MM.1S (cell line): ENCODE measurements at regions not wholly inside any gene's neighbourhood (a gene's known extent, or its start where the extent isn't known, plus 50 kb on each side); places are given as distances from the start of the nearest gene placed in this dataset.
"Not testable (repeated sequence)": the region's sequence is repeated elsewhere in the genome, so short reads cannot be mapped to it uniquely, and the experiment has no call there.

Experiments used
- DNase-seq: peaks from one replicate; pipeline ENCODE4 v3.0.0-alpha.2; 2015
- H2AFZ ChIP-seq: fragments of 300-600 bp; sonication (generic); 2 replicates; pipeline ENCODE4 v1.6.0; 2016; ENCODE audit warnings: antibody characterized with exemption, low read length
- H3F3A ChIP-seq: fragments of 300-600 bp; sonication (generic); 2 replicates; pipeline ENCODE4 v1.6.1; 2016; ENCODE audit warnings: mild to moderate bottlenecking, antibody characterized with exemption, low read length, moderate library complexity, mixed read lengths; ENCODE audit not compliant: insufficient read depth
- H3K27ac ChIP-seq: fragments of 300-600 bp; sonication (generic); 2 replicates; pipeline ENCODE4 v1.5.1; 2016; ENCODE audit warnings: mild to moderate bottlenecking, low read length
- H3K27me3 ChIP-seq: fragments of 300-600 bp; sonication (generic); replicated peaks from 2 replicates; pipeline ENCODE4 v1.6.0; 2016; ENCODE audit warnings: low read length; ENCODE audit not compliant: insufficient read depth
- H3K36me3 ChIP-seq: fragments of 300-600 bp; sonication (generic); replicated peaks from 2 replicates; pipeline ENCODE4 v1.6.1; 2016; ENCODE audit warnings: mild to moderate bottlenecking, low read length, mixed read lengths; ENCODE audit not compliant: insufficient read depth
- H3K4me1 ChIP-seq: fragments of 300-600 bp; sonication (generic); 2 replicates; pipeline ENCODE4 v1.6.1; 2016; ENCODE audit warnings: low read length, mixed read lengths
- H3K4me2 ChIP-seq: fragments of 300-600 bp; sonication (generic); 2 replicates; pipeline ENCODE4 v1.6.0; 2016; ENCODE audit warnings: low read depth, low read length
- H3K4me3 ChIP-seq: fragments of 300-600 bp; sonication (generic); 2 replicates; pipeline ENCODE4 v1.5.1; 2016; ENCODE audit warnings: low read length, mixed read lengths
- H3K79me2 ChIP-seq: fragments of 300-600 bp; sonication (generic); 2 replicates; pipeline ENCODE4 v1.6.1; 2016; ENCODE audit warnings: mixed run types, low read length, mixed read lengths
- H3K9ac ChIP-seq: fragments of 300-600 bp; sonication (generic); 2 replicates; pipeline ENCODE4 v1.6.1; 2016; ENCODE audit warnings: low read length, mixed read lengths
- H3K9me2 ChIP-seq: fragments of 300-600 bp; sonication (generic); replicated peaks from 2 replicates; pipeline ENCODE4 v1.6.1; 2016; ENCODE audit warnings: mild to moderate bottlenecking, low read length, mixed read lengths; ENCODE audit not compliant: insufficient read depth
- H3K9me3 ChIP-seq: fragments of 300-600 bp; sonication (generic); replicated peaks from 2 replicates; pipeline ENCODE4 v1.6.1; 2016; ENCODE audit warnings: mild to moderate bottlenecking, low read length, mixed read lengths; ENCODE audit not compliant: insufficient read depth
- H4K20me1 ChIP-seq: fragments of 300-600 bp; sonication (generic); 2 replicates; pipeline ENCODE4 v1.6.1; 2016; ENCODE audit warnings: mild to moderate bottlenecking, low read length, moderate library complexity, mixed read lengths; ENCODE audit not compliant: insufficient read depth
- CTCF ChIP-seq: fragments of 300-600 bp; sonication (generic); IDR thresholded peaks from 2 replicates; pipeline ENCODE4 v1.5.1; 2016; ENCODE audit warnings: antibody characterized with exemption, low read length, mixed read lengths
- EZH2 ChIP-seq: fragments of 300-600 bp; sonication (generic); optimal IDR thresholded peaks from 2 replicates; pipeline ENCODE3; 2017; ENCODE audit warnings: low read depth, mild to moderate bottlenecking, antibody characterized with exemption, low read length, mixed read lengths
- EZH2phosphoT487 ChIP-seq: fragments of 300-600 bp; sonication (generic); IDR thresholded peaks from 2 replicates; pipeline ENCODE4 v1.6.1; 2018; ENCODE audit warnings: antibody characterized with exemption, low read length

- TF ChIP-seq CTCF = no peak
- no peak for TF ChIP-seq EZH2
- TF ChIP-seq EZH2phosphoT487 = no peak
- Histone ChIP-seq H3K9ac (no peak overlapping the region), H3K27me3 (no peaks in the 10 kb centered on the region), H3F3A (no peaks in the 10 kb centered on the region), H3K79me2 (no peaks in the 10 kb centered on the region), H3K36me3 (no peaks in the 10 kb centered on the region), H3K9me2 (no peaks in the 10 kb centered on the region), H2AFZ (no peak overlapping the region), H3K9me3 (no peaks in the 10 kb centered on the region), H3K4me2 (no peak overlapping the region), H3K27ac (no peak overlapping the region), H3K4me1 (peaks cover 6% of the 10 kb centered on the region), H4K20me1 (no peaks in the 10 kb centered on the region), H3K4me3 (no peak overlapping the region)
- DNase-seq = no peak
These were observed 284.8 kb upstream of the MAF start for GRCh38 chr16:79885320-79885719.

- no peaks in the 10 kb centered on the region for H3K9me3 ChIP-seq
- H3K27ac ChIP-seq = no peak overlapping the region
- no peaks in the 10 kb centered on the region for H3K36me3 ChIP-seq
- no peaks in the 10 kb centered on the region for H3K9me2 ChIP-seq
- no peak overlapping the region for H2AFZ ChIP-seq
- no peaks in the 10 kb centered on the region for H3K27me3 ChIP-seq
- H3F3A ChIP-seq = no peaks in the 10 kb centered on the region
- no peaks in the 10 kb centered on the region for H3K79me2 ChIP-seq
- TF ChIP-seq EZH2phosphoT487 (no peak), CTCF (no peak), EZH2 (no peak)
- peaks cover 11% of the 10 kb centered on the region for H3K4me1 ChIP-seq
- H3K9ac ChIP-seq = no peak overlapping the region
- DNase-seq = no peak
- H3K4me2 ChIP-seq = no peak overlapping the region
- no peak overlapping the region for H3K4me3 ChIP-seq
- H4K20me1 ChIP-seq = no peaks in the 10 kb centered on the region
These were observed 283.0 kb upstream of the MAF start for GRCh38 chr16:79883494-79883893.

- no peaks in the 10 kb centered on the region for H3K79me2 ChIP-seq
- H3K4me1 ChIP-seq = peaks cover 11% of the 10 kb centered on the region
- TF ChIP-seq EZH2 (no peak), CTCF (no peak), EZH2phosphoT487 (no peak)
- no peaks in the 10 kb centered on the region for H3K9me3 ChIP-seq
- no peaks in the 10 kb centered on the region for H3K9me2 ChIP-seq
- H3K4me3 ChIP-seq = no peak overlapping the region
- H3F3A ChIP-seq = no peaks in the 10 kb centered on the region
- H2AFZ ChIP-seq = no peak overlapping the region
- no peak overlapping the region for H3K4me2 ChIP-seq
- no peaks in the 10 kb centered on the region for H3K27me3 ChIP-seq
- no peak for DNase-seq
- no peaks in the 10 kb centered on the region for H3K36me3 ChIP-seq
- H3K9ac ChIP-seq = no peak overlapping the region
- H3K27ac ChIP-seq = no peak overlapping the region
- H4K20me1 ChIP-seq = no peaks in the 10 kb centered on the region
These were observed 281.9 kb upstream of the MAF start for GRCh38 chr16:79882340-79883005.

GRCh38 chr16:79881107-79881506 lies 280.6 kb upstream of the MAF start:
- H3K9me3 ChIP-seq, H3F3A ChIP-seq, H3K27ac ChIP-seq, H3K36me3 ChIP-seq, H2AFZ ChIP-seq, H3K9me2 ChIP-seq, DNase-seq, H3K9ac ChIP-seq, H3K27me3 ChIP-seq, H3K4me3 ChIP-seq, H4K20me1 ChIP-seq, H3K79me2 ChIP-seq, H3K4me2 ChIP-seq: not testable (repeated sequence)
- H3K4me1 ChIP-seq = peaks cover 21% of the 10 kb centered on the region
